Fibroblast of the conjunctiva (primary cell): ENCODE measurements at regions not wholly inside any gene's neighbourhood (a gene's known extent, or its start where the extent isn't known, plus 50 kb on each side); places are given as distances from the start of the nearest gene placed in this dataset.
A peak's percentile ranks its signal among the peaks of the same experiment; 100 is the strongest.
"Not testable (repeated sequence)": the region's sequence is repeated elsewhere in the genome, so short reads cannot be mapped to it uniquely, and the experiment has no call there.

Experiments
- DNase-seq: peaks from one replicate; pipeline ENCODE4 v3.0.0-alpha.2; 2010; ENCODE audit warnings: low read depth

DNA sequence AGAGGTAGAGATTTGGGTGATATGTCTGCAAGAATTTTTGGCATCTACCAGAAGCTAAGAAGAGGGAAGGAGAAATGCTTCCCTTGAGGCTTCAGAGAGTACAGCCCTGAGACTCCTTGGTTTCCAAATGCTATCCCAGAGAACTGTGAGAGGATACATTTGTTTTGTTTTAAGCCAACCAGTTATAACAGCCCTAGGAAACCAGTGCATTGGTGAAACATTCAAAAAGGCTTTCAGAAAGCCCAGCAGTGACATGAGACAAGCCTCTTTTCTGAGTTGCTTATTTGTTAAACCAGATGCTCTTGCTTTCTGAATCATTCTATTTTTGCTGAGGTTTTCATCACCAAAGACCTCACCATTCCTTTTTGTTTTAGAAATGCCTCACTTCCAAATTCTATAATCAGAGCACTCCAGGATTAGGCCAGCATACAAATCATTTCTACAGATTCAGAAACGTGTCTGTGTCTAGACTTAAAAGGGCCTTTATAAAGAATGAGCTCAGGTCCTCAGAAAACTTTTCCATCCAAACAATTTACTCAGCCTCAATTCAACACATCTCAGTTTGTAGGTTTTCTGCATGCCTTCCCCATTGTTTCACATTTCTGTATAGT lies 1617.8 kb upstream of the FLRT2 start:
- no peak for DNase-seq

DNA sequence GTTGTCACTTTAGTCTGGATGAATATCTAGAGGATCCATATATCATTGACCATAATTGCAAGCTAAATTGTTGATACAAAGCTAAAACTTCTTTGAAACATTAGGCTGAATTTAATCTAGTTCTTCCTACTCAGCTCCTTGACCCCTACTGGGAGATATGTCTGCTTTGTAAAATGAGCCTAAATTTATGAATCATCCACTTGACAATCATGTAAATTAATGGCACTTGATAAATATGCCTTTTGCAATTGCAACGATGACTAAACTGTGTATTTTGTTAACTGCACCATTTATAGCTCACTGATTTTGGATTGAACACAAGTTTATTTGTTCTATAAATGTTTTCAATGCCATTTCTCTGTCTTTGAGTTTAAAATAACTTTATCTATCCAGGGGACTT lies 1616.5 kb upstream of the FLRT2 start:
- DNase-seq = no peak

DNA sequence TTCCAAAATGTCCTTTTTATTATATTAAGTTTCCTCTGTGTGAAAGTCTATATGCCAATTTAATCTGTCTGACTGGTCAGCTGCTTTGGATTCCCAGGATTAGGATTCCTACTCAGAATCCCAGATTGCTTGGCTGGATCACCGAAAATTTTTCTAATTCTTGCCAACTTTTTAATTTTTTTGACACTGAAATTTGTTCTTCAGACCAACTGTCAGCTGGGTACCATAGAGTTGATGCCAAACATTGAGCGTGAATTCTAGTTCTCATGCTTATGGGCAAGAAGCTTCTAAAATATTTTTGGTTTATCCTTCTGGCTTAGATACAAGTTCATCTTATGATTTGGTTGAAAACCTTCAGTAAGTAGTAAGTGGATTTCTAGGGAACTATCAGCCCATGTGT lies 1611.4 kb upstream of the FLRT2 start:
- DNase-seq = no peak

DNA sequence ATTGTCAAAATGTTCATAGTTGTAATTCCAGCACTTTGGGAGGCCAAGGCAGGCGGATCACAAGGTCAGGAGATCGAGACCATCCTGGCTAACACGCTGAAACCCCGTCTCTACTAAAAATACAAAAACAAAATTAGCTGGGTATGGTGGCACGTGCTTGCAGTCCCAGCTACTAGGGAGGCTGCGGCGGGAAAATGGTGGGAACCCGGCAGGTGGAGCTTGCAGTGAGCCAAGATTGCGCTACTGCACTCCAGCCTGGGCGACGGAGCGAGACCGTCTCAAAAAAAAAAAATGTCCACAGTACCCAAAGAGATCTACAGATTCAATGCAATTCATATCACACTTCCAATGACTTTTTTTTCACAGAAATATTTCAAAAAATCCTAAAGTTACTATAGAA lies 1610.3 kb upstream of the FLRT2 start:
- DNase-seq = not testable (repeated sequence)

DNA sequence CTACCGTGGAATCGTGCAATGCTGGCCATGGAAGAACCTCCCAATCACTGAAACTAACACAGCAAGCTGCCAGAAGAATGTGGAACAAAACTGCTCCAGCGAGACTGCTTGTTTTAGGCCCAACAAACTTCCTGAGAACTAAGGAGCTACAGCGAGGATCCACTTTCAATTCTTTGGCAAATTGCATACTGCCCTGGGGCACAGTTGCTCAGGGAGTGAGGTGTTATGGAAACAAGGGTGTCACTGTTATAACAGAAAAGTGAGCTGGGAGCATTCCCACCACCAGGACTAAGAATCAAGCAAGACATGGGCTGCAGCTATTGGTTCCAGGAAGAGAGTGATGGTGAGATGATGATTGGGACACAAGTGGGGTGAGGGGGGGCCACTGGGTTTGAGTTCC lies 1606.1 kb upstream of the FLRT2 start:
- DNase-seq = no peak

DNA sequence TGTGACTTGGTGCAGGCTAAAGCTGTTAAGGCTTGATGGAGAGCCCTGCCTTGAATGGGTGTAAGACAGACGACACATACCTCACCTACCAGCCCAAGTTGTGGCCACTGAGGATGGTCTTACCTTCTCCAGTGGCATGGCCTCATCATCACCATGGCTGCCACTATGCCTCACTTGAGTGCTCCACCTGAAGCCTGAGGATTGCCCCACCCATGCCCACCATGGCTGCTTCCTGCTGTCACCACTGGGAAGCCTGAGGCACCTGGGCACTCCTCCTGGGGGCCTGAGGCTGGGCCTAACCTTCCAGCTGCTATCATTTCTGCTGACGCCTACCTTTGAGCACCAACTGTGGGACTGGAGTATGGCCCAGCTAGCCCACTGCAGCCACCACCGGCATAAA lies 1605.7 kb upstream of the FLRT2 start:
- no peak for DNase-seq

DNA sequence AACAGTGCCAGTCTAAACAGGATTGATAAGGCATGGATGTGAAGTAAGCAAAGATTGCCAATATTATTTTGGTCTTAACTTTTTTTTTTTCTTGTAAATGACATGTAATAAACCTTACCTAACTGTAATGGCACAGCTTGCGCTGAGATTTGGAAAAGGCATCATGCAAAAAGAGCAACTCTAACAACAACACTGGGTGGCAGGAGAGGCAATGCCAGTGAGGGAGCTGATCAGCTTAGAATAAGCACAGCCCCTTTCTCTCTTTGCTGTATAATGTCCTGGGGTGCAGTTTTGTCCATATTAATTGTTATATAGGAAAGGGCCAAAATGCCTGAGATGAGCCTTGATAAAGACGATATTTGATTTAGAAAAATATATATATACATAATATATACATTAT lies 1589.7 kb upstream of the FLRT2 start:
- no peak for DNase-seq

DNA sequence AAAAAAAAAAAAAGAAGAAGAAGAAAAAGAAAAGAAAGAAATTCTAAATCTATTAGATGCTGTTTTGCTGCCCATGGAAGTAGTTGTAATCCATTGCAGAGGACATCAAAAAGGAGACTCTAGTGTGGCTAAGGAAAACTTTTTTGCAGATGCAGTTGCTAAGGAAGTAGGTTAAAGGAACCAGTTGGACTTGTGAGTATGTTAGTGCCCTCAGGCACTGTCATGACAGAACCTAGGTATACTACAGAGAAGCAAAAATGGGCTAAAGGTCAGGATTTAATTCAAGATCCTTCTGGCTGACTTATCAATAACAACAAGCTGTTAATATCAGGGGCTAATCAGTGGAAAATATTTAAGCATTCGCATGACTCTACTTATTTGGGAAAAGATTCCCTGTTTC lies 1571.6 kb upstream of the FLRT2 start:
- no peak for DNase-seq

DNA sequence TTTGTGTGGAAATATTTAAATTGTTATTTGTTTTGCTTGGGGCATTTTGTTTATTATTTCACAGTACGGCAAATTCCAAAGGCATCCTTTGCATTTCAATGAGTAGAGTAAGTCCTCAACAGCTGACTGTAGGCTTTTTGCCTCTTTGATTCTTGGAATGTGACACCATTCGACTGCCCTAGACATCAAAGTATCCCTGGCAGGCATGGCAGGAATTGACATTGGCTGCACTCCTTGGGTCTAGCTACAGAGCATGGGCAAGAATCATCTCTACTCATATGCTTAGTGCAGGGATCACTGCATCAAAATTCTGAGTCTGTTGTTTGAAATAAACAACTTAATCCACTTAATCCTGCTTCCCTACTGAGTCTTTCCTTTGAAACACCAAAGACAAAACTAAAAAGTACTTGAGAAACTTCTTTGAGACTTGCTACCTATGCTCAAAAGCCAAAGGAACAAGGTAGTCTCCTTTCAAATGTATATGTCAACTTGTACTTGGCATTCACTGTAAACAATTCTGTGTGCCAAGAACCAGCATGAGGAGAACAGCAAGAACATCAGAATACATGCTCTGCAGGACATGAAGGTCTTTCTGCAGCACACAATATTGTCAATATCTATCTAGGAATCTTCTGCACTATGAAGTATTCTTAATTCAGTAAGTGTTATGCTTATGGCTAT lies 1569.0 kb upstream of the FLRT2 start:
- DNase-seq = no peak

DNA sequence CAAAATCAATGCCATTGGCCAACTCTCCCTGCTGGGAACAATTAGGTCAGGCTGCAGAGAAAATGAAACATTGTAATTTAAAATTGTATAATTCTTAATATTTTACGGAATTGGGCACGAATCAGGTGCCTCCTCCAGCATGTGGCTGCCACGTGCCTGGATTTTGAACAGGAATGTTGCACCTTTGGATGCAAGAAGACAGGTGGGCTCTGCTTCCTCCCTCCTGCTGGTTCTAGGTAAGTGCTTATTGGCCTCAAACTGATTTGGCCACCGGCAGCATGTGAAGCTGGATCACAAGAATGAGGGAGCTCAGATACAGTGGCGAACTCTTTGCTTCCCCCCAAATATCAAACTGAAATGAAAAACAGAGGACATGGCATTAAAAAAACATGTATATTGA lies 1559.9 kb upstream of the FLRT2 start:
- no peak for DNase-seq

DNA sequence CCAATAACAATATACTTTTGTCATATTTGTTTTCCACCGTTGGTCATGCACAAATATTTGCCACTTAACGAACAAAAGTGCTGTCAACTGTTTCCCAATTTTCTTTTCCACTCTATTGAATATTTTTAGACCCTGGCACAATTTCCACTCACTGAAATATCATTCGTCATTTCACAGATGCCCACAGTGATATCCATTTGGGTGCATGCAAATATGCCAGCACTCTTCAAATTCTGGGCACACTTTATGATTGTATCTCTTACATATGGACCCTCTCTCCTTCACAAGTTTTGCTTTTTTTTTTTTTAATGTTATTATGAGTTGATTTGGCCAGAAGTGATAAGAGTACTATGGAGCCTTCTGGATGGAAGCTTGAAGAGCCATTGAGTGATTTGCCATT lies 1557.3 kb upstream of the FLRT2 start:
- no peak for DNase-seq

DNA sequence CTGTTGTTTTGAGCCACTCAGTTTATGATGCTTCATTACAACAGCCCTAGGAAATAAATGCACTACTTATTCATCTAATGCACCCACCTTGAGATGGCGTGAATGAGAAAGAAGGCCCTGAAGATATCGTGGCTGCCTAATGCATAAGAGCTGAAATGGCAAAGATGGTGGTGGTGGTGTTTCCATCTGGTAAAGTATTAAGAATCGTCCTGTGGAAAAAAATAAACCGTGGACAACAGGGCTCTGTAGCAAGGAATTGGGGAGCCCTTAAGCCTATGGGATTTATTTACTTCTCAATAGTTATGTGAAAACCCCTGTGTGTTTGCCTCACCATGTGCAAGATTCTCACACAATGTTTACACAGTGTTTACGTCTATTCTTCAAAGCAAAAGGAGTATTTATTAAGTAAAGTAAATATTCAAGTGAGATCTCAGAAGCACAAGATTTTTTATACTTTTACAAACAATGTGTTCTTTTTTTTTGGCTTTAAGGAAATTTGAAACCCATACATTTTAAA lies 1555.2 kb upstream of the FLRT2 start:
- DNase-seq = no peak

DNA sequence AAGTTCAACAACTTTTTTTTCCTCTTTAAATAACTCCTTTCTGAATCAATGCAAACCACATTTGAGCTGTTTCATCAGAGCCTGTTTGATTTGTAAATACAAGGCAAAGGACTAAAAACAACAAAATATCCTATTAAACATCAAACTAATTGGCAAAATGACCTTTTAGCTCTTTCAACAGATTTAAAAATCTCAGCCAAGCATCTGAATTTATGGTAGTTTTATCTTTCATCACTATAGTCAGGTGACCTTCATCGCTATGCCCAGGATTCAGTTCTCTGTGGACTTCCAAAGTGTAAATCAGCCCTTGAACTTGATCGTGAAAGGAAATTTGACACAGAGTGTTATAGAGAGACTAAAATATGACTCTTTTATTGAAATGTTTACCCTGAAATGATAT lies 1554.5 kb upstream of the FLRT2 start:
- DNase-seq = no peak

DNA sequence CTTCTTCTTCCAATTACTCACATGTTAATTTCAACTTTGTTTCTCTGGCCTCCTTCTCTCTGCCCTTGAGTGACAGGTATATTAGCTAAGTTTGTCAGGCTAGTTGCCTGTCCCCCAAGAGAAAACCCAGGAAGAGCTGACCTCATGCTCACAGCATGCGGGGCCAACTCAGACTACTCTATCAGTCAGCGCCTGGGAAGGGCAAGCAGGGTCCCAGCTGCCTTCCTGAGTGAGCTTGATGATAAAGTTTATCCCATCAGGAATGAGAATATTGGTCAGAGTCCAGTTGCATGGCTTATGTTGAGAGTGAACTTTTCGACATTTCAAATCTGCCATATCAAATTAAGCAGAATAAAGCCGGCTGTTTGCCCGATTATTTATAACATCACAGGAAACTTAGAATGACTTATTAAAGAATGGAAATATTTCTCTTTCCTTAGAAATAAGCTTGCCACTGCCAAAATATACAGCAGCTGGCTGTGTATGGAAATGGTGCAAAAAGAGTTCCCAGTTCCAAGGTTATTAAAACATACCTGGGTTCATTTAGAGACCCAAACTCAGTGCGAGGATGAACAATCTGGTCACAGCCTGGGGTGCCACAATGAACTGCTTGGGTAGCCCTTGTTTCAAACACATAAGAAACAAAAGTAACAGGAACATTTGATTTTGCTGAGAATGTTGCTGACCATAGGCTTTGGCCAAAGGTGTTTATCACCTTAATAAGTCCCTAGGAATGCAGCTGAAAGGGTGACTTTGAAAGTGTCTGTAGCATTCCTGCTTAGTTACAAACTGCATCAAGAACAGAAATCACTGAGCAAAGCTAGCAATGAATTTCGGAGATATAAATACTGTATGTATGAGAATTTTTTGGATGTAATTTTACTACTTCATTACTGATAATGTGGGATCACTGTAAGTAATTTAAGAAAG lies 1553.8 kb upstream of the FLRT2 start:
- DNase-seq = no peak

DNA sequence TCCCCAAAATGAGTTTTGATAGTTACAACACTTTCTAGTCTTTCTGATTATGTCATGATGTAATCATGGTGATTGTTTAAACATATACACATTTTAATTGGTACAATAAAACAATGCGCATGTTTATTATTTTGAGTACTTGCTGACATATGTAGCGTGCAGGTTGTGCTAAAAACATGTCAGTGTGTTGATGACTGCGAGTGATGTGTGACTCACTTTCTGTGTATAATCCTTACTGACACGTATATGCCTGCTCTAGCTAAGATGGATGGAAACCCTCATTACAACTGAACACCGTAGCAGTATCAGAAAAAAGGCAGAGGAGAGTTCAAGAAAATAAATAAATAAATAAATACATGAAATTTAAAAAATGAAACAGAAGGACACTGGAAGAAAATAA lies 1552.4 kb upstream of the FLRT2 start:
- DNase-seq = no peak

DNA sequence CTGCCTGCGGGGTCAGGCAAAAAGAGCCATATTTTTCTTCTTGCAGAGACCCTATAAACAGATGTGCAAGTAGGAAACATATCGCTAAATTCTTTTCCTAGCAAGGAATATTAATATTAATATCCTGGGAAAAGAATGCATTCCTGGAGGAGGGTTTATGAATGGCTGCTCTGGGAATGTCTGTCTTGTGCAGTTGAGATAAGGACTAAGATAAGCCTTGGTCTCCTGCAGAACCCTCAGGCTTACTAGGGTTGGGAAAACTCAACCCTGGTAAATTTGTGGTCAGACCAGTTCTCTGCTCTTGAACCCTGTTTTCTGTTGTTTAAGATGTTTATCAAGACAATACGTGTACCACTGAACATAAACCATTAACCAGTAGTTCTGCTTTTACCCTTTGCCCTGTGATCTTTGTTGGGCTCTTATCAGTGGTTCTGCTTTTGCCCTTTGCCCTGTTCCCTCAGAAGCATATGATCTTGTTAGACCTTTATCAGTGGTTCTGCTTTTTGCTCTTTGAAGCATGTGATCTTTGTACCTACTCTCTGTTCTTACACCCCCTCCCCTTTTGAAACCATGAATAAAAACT lies 1548.2 kb upstream of the FLRT2 start:
- not testable (repeated sequence) for DNase-seq

DNA sequence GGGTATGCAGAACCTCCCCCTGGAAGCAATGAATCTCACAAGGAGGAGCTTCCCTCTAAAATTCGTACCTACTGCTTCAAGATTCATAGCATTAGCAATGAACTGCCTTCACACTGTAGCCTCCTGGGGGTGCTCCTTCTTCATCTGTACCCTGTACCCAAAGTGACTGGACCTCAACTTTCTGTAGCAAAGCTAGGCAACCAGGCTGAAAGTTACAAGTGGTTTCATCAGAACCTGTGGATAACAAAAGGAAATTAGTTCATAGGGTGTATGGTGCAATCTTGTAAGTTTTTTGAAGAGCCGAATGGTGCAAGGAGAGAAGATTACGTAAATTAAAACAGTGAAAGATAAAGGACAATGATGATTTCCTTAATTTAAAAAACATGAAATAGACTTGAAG lies 1541.7 kb upstream of the FLRT2 start:
- peak; percentile 59 for DNase-seq

DNA sequence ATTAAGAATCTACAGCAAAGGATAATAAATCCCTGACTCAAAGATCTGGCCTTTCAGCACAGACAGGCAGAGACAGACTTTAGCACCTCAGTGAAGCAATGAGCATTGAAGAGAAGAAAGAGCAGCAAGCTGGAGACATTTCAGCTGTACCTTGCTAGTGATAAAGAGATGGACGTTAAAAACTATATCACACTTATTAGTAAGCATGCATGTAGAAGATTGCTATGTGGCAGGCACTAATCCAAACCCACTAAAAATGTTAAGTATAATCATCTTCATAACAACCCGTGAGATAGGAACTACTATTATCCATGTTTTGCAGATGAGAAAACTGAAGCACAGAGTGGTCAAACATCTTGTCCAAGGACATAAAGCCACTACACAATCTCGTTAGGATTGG lies 1538.3 kb upstream of the FLRT2 start:
- DNase-seq = no peak

DNA sequence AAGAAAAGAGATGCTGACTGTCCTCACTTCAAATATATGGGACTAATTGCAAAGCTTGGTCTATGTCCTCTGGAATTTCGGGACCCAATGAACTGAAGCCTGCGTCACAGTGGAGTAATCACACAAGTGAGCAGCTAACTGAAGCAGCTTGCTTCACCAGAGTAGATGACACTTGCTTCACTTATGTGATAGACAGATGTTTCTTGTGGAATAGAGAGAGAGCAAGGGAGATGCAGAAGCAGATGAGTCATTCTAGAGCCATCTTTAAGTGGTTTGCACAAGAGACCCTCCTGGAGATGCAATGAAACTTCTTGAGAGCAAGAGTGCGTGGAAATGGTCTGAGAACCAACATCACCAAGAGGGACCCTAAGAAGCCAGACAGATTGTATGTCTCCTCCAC lies 1537.1 kb upstream of the FLRT2 start:
- no peak for DNase-seq

DNA sequence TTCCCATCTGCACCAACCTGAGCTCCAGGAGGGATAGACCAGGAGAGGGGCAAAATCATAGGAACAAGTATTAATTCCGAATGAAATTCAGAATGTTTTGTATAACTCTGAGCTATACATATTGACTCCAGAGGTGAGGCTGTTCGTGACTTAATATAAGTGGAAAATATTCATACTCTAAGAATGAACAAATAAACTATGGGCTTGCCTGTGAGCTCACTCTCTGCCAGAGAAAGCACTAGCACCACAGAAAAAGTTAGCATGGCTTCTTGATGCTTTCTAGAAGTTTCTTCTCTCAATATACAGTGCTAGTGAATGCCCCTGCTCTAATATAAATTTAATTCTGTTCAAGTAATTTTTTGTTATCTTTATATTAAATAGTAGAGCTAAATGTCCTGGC lies 1536.4 kb upstream of the FLRT2 start:
- DNase-seq = no peak

DNA sequence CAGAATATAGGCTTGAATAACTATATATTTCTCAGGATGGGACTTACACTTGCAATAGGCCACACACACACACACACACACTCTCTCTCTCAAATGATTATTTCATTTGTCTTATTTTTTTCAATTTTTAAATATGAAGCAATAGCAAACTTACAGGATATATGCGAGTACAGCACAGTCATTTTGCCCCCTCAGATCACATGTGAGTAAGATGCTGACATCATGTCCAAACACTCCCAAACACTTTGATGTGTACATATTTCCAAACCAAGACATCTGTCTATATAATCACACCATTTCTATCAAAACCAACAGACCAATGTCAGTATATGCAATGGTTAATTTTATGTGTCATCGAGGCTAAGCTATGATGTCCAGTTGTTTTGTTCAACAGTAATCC lies 1535.9 kb upstream of the FLRT2 start:
- peak; percentile 34 for DNase-seq

DNA sequence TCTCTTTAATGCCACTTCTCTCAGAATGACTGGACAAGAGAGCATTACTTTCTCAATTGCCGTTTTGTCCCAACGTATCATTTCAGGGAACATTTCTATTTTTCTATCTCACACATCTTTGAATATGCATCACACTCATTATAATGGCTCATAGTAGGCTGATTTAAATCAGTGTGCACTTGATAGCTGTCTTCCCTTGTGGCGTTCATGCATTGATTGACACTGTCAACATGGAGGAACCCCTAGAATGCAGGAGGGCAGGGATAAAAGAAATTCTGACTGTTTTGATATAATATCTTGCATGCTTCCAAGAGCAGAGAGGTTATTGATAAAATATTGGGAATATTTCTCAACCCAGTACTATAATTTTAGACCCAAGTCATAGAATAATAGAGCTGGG lies 1528.9 kb upstream of the FLRT2 start:
- no peak for DNase-seq

DNA sequence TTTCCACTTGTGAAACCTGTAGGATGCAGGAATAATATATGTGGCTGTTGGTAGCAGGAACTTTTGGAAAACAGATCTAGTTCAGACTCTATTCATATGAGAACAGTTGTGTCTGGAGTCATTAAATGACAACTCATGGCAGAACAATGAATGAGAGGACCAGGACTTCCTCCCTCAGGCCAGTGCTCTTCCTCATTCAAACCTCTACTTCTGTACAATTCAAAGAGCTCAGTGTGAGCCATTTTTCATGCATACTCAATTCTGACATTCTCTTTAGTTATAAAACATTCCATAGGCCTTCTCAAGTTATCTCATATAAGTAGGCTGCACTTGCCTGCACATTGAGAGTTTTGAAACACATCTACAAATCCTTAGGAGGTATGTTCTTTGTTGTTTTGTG lies 1526.6 kb upstream of the FLRT2 start:
- DNase-seq = no peak
